DMS53 treated with DMSO at 0.1 percent for 48 hours (cell line): ENCODE measurements at regions not wholly inside any gene's neighbourhood (a gene's known extent, or its start where the extent isn't known, plus 50 kb on each side); places are given as distances from the start of the nearest gene placed in this dataset.

ENCODE experiments used
- DNase-seq: peaks from one replicate; lab custom pipeline; 2025; ENCODE audit not compliant: unreplicated experiment; lab: John Stamatoyannopoulos, UW

DNA sequence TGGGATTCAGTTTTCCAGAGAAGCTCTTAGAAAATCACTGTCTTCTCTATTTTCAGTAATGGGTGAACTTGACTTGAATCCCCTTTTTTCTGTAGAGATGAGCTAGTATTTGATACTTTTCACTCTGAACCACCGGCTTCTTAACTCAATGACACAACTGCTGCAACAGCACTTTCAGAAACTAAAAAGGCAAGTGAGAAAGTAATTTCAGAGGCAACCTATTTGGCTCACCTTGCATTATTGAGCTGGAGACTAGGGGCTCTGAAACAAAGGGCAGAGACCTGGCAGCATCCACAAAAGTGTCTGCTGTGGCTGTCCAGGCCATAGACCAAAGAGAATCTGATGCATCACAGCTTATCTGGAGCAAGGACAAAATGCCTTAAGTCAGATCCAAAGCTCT is 289.8 kb upstream of the IRAK1BP1 start:
- DNase-seq: no peak

DNA sequence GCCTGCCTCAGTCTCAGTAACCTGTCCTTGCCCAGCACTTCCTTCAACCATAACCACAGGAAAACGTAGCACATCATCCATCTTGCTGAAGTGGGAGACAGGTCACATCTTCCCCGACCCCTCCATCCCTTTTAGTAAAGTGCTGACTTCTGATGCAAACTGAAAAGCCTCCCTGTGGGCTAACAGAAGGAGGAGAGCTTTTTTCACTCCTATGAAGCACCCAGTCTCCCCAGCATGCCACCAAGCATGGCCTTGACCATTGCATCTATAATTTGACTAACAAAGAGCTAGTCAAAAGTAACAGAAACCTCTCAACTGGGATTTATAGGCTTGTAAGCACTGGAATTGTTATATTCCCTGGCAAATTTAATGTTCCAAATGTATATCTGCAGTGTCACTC is 288.9 kb upstream of the IRAK1BP1 start:
- no peak for DNase-seq

DNA sequence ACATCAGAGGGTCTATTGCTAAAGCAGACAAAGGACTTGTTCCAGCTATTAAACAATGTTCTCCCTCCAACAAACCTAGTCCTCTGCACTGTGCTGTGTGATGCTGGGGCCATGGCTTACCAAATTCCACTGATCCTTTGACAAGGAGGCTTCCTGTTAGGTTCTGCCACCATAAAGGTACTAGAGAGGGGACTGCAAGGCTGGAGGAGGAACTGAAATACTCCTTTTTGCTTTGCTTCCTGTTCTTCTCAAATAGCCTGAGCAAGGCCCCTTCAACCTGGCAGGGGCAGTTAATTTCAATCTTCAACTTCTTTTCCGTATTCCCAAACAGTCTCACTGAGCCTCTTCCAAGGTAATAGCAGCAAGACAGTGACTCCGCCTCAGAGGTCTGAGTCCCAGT is 286.4 kb upstream of the IRAK1BP1 start:
- no peak for DNase-seq

DNA sequence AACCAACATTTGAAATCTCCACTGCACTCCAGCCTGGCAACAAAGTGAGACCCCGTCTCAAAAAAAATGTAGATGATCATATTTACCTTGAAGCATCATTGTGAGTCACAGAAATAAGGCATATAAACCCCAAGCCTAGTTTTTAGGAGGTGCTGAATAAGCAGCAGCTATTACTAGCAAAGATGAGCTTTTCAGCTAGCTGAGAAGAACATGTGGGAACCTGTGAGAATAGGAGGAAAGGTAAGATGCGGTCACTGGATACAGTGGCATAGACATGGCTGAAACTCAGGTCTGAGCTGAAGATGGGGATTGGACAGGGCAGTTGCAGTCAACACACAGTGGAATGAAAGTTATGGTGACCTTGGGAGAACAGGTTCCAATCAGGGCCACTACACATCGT is 284.3 kb upstream of the IRAK1BP1 start:
- no peak for DNase-seq

DNA sequence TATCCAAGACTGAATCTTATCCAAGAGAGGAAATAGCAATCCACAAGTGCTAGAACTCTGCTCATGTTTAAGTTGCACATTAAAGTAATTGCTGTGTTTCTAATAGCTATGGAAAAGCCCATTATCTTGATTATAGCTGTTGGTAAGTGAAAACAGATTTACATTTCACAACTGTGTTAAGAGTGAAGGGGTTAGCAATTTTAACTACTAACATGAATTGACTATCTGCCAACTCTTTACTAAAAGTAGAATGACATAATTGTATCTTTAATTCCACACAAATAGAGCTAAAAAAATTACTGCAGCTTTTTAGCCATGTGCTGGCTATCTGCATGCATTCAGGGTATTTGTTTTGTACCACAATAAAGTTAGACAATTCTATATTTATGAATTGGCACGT is 277.9 kb upstream of the IRAK1BP1 start:
- DNase-seq: no peak

DNA sequence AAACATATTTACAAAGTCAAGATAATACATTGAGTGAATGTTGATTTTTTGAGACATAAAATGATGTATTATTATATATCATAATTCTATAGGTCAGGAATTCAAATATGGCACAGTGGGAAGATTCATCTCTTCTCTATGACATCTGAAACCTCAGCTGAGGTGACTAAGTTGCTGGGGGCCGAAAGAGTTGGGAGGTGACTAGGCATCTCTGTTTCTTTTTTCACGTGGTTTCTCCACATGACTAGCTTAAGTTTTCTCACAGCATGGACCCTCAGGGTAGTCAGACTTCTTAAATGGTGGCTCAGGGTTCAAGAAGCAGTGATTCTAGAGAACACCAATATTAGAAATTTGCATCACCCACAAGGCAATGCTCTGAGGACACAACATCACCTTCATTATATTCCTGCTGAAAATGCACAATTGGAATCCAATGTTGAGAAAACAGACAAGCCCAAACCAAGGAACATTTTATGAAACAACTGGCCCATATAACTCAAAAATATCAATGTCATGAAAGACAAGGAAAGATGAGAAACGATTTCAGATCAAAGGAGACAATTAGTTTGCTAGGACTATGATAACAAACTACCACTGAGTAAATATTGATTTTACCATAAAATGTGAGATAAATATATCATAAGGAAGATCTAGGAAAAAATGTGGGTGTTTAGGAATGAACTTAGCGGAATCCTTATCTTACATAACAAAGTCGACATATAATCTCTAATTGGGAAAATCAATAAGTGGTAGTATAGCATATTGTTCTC is 273.3 kb upstream of the IRAK1BP1 start:
- DNase-seq: no peak

DNA sequence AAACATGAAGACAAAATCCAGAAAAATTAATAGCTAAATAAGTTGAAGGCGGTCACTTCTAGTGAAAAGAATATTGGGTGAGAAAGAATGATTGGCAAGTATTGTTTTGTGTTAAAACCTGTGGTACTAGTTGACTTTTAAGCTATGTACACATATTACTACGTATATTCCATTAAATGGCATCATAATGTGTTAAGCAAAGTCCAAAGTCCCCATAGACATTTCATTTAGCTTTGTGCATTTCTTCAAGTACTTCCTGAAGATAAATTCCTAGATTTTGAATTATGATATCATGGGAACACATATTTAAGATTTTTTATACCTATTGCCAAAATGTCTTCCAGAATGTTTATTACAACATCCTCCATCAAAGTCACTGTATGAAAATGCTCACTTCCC is 272.7 kb upstream of the IRAK1BP1 start:
- DNase-seq: peak; percentile 5

DNA sequence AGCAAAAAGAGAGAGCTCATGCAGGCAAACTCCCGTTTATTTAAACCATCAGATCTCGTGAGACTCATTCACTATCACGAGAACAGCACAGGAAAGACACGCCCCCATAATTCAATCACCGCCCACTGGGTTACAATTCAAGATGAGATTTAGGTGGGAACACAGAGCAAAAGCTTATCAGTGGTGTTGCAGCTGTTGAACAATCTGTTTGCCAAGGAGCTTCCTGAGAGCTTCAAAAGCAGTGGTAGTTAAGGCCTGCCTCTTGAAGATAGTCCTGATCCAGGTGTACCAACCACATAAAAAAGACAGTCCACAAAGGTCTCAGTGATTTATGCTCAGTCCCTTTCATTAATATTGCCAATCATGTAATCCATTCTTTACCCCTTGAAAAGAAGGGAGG is 269.4 kb upstream of the IRAK1BP1 start:
- no peak for DNase-seq

DNA sequence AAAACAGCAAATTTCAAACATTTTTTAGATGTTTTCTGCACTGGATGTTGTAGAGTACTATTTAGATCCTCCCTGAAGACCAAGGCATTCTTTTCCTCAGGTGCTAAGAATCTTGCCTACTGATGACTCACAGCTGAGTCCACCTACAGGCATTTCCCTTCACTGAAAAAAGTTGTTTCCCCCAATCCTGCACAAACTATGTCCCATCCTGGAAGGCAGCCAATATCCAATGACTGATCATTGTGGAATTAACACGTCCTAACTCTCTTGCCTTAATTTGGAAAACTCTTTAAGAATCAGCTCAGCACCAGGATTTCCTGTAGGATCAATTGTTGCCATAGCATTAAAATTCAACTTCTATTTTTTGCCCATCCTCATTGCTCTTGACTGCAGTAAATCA is 268.4 kb upstream of the IRAK1BP1 start:
- DNase-seq: no peak

DNA sequence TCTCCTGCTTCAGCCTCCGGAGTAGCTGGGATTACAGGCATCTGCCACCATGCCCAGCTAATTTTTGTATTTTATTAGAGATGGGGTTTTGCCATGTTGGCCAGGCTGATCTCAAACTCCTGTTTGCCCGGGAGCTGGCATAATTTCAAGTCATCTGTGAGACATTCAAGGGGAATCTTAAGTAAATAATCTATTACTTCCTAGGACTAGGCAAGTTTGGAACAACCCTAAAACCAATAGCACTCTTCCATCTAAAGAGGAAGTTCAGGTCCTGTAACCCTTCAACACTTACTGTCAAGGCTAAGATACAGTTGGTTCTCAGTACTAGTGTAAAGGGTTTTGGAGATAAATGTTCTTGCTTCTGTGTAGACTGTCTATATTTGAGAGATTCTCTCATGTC is 267.8 kb upstream of the IRAK1BP1 start:
- no peak for DNase-seq

DNA sequence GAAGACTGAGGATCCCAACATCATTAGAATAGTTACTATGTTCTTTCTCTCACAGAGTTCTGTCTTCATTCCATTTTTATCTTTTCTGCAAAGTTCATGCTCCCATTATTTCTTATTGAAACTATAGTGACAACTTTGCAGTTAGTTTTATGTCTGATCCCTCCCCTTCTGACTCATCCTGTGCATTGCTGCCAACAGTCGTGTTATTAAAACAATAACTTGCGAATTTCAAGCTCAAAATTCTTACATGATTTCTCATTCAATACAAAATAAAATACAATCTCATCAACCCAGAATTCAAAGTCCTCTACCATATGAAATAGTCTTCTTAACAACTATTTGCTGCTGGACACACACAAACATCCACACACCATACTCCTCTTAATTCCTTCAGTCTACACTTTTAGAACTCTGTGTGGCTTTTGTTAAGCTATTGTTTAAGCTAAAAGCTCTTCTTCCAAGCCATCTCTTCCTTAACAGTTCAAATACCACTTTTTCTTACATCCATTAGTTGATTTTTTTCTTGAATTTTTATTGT is 261.4 kb upstream of the IRAK1BP1 start:
- DNase-seq: no peak

DNA sequence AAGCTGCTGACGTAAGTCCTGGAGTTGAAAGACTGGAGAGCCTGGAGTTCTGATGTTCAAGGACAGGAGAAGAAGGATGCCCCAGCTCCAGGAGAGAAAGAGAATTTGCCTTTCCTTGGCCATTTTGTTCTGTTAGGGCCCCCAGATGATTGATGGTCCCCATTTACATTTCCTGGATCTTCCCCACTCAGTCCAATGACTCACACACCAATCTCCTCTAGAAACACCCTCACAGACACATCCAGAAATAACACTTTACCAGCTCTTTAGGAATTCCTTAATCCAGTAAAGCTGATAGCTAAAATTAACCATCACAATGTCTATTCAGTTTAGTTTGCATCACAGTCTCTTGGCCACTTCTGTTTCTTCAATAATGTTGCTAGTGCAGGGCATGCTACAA is 260.2 kb upstream of the IRAK1BP1 start:
- DNase-seq: no peak

DNA sequence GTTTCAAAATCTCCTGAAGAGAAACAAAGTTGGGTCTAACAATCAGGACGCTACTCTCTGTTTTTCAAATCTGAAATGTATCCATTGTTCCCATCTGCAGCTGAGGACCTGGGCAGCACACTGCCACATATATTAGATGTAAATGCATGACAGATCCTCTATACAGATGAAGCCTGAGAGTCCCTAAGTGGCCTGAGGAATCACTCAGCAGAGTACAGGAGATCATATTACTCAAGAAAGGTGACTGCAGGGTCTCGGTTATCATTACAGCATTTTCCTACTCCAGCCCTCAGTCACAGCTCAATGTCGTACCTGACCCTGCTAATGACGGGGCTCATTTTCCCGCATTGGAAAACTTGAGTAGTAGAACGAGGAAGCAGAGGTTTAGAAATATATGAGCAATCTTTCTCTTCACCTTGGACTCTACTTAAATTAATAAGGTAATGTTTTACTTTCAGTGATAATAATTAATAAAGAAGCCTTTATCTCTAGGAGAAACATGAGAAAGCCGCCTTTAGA is 256.2 kb upstream of the IRAK1BP1 start:
- no peak for DNase-seq

DNA sequence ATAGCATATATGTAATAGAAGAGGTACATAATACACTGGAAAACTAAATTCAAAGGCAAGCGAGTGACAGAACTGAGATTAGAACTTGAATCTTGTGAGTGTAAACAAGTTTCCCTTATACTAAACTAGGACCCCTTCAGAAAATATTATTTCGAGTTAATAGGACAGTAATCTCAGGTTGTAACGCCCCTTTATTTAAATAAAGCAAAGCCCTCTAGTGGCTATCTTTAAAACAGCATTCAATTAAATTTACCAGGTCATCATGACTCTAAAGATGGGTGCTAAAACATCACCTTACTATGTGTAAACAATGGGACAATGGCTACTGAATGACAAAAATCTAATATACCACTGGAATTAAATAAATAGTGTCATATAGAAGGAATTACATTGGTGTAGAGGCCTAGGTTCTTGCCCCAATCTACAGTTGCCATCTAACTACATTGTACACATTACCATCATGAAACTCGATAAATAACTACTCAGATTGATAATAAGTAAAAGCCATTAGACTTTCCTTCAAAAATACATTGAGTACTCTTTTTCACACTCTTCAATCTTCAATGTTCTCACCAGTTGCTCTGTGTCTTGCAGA is 255.4 kb upstream of the IRAK1BP1 start:
- peak; percentile 9 for DNase-seq

DNA sequence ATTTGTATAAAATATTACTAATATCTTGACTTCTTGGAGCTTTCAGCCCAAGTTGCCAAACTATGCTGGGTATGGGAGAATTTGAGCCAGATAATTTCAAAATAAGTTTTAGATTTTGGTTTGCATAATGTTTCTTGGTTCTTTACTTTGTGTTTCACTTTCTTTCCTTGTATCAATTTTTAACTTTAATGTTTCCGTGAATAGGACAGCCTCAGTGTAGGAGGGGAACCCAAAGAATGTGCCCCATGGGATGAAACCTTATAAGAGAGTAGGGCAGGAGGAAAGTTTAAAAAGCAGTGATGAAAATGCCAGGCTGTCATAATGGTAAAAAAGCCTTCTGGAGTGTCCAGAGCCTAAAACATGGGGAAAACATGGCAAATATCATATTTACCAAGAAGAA is 252.4 kb upstream of the IRAK1BP1 start:
- DNase-seq: no peak

DNA sequence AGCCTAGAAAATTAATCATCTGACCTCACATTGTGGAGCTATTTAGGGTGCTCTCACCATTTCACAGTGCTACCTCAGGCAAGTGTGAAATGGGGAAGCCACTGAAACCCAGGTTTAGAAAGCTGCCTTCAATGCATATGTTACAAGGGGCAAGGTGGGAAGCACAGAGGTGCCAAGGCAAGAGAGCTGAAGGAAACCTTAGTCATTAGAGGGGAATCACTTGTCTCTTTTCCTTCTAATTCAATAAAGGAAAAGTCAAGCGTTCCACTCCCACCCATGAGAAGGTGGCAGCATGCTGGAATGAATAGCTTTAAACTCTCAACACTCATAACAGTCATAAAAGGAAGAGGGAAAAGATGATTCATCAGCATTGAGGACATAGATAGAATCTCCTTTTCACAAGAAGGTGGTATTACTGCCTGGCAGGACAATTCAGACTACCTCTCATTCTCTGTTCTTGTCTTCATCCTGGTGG is 251.9 kb upstream of the IRAK1BP1 start:
- DNase-seq: no peak

DNA sequence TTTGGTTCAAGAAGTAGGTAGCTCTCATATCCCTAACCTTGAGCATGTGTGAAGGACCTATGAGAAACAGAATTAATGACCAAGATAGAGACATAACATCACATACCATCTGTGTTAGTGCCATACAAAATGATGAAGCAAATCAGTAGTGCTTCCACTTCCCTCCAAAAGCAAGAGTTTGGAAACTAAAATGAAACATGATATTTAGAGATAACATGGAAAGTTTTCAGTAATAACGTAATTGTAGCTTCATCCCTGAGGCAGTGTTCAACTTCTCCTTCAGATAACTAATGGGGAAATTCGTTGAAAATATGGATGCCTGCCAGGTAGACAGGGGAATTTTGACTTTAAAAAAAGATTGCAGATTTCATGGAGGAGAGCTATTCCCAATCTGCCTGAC is 248.4 kb upstream of the IRAK1BP1 start:
- DNase-seq: no peak

DNA sequence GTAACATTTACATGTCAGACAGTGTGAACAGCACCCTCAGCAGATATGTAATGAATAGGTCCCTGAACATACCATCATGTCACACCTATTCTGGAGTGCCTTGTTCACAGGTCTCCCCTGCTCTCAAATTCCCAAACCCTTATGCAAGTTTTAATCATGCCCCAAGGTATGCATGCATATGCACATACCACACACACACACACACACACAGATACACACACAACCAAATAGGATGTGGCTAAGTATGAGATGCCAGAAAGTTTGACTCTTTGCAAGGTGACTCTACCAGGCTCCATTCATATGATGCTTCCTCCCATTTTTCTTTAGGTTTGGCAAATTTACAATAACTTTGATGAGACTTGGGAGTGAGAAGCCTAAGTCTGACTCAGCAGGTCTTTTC is 243.8 kb upstream of the IRAK1BP1 start:
- no peak for DNase-seq

DNA sequence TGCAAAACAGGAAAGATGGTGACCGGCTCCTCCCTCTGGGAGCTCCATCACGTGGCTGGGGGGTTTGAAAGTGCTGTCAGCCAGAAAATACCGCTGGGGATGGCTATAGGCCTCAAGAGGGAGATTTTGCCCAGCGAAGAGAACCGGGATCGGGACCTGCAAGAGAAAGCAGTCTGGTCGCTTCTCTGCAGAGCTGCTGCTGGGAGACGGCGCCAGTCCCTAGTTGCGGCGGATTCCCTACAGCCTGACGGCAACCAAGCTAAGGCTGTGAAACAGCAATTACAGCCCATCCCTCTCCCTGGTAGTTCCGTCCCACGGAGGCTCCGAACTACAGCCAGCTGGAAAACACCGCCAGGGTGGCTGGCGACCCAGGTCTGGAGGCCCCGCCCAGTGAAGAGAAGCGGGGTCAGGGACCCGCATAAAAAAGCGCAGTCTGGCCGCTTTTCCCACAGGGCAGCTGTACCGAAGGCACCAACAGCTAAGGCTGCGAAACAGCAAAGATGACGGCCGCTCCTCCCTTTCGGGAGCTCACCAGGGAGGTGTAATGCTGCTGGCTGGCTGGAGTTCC is 238.1 kb upstream of the IRAK1BP1 start:
- peak; percentile 40 for DNase-seq

DNA sequence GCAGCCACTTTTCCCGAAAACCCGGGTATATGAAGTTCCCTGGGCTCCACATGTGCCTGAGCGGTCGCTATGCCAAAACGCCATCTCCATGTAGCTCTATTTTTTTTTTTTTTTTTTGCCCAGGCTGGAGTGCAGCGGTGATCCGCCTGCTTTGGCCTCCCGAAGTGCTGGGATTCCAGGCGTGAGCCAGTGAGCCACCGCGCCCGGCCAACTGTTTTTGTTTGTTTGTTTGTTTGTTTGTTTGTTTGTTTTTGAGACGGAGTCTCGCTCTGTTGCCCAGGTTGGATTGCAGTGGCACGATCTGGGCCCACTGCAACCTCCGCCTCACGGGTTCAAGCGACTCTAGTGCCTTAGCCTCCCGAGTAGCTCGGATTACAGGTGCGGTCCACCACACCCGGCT is 237.5 kb upstream of the IRAK1BP1 start:
- DNase-seq: peak; percentile 40

DNA sequence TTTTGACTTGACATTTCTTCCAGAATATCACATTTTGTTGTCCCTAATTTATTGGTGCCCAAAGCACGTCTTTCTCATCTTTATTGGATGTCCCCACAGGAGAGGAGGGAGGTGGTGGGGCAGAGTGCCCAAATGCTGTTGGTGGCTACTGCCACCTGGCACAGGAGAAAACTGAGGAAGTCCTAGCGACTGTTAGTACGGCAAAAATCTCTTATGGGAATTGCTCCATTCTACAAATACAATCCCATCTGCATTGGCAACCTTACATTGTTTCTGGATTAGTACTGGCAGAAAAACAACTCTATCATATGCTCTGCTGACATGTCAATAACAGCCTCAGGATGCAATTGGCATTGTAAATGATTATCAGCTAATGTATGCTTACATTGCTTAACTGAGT is 235.4 kb upstream of the IRAK1BP1 start:
- DNase-seq: no peak
